H9 (cell line): ENCODE measurements at regions not wholly inside any gene's neighbourhood (a gene's known extent, or its start where the extent isn't known, plus 50 kb on each side); places are given as distances from the start of the nearest gene placed in this dataset.

Source experiments
- DNase-seq: peaks from one replicate; pipeline ENCODE4 v3.0.0-alpha.2; 2017
- H2AFZ ChIP-seq: one replicate; pipeline ENCODE4 v1.6.1; 2013; ENCODE audit warnings: mild to moderate bottlenecking, low read length, control low read depth, moderate library complexity
- H2AK5ac ChIP-seq: 2 replicates; pipeline ENCODE4 v1.6.1; 2013; ENCODE audit warnings: low read length, control low read depth, mixed read lengths; ENCODE audit not compliant: insufficient read length
- H2BK120ac ChIP-seq: one replicate; pipeline ENCODE4 v1.6.1; 2013; ENCODE audit warnings: low read depth, mild to moderate bottlenecking, low read length, control low read depth, inconsistent platforms; ENCODE audit not compliant: poor library complexity, severe bottlenecking
- H2BK12ac ChIP-seq: 2 replicates; pipeline ENCODE4 v1.6.1; 2013; ENCODE audit warnings: low read length, control low read depth, mixed read lengths, low read depth; ENCODE audit not compliant: insufficient read length
- H2BK15ac ChIP-seq: 2 replicates; pipeline ENCODE4 v1.6.1; 2013; ENCODE audit warnings: low read depth, low read length, control low read depth
- H2BK20ac ChIP-seq: one replicate; pipeline ENCODE4 v1.6.1; 2013; ENCODE audit warnings: low read depth, mild to moderate bottlenecking, low read length, control low read depth, inconsistent platforms; ENCODE audit not compliant: poor library complexity, severe bottlenecking
- H2BK5ac ChIP-seq: 2 replicates; pipeline ENCODE4 v1.6.1; 2013; ENCODE audit warnings: low read length, control low read depth, mixed read lengths; ENCODE audit not compliant: insufficient read length
- H3K14ac ChIP-seq: 2 replicates; pipeline ENCODE4 v1.6.1; 2013; ENCODE audit warnings: low read length, control low read depth; ENCODE audit not compliant: insufficient read depth
- H3K18ac ChIP-seq: 2 replicates; pipeline ENCODE4 v1.6.1; 2013; ENCODE audit warnings: low read depth, mild to moderate bottlenecking, mixed read lengths, low read length, control low read depth; ENCODE audit not compliant: insufficient read length
- H3K23ac ChIP-seq: 2 replicates; pipeline ENCODE4 v1.6.1; 2013; ENCODE audit warnings: low read length, control low read depth, mixed read lengths, low read depth; ENCODE audit not compliant: insufficient read length
- H3K23me2 ChIP-seq: 2 replicates; pipeline ENCODE4 v1.6.1; 2013; ENCODE audit warnings: low read depth, mild to moderate bottlenecking, mixed read lengths, low read length, control low read depth; ENCODE audit not compliant: insufficient read length, poor library complexity, severe bottlenecking
- H3K27ac ChIP-seq: 2 replicates; pipeline ENCODE4 v1.5.1; 2013; ENCODE audit warnings: low read length, control low read depth, mixed read lengths, low read depth; ENCODE audit not compliant: insufficient read length
- H3K27me3 ChIP-seq: 2 replicates; pipeline ENCODE4 v1.6.1; 2013; ENCODE audit warnings: low read length, control low read depth, inconsistent platforms; ENCODE audit not compliant: insufficient read depth
- H3K4ac ChIP-seq: 2 replicates; pipeline ENCODE4 v1.6.1; 2013; ENCODE audit warnings: low read depth, mild to moderate bottlenecking, control low read depth, inconsistent platforms, low read length, moderate library complexity
- H3K4me1 ChIP-seq: 2 replicates; pipeline ENCODE4 v1.6.1; 2013; ENCODE audit warnings: low read length, control low read depth, inconsistent platforms; ENCODE audit not compliant: insufficient read depth
- H3K4me2 ChIP-seq: 2 replicates; pipeline ENCODE4 v1.6.1; 2013; ENCODE audit warnings: low read length, control low read depth, mixed read lengths; ENCODE audit not compliant: insufficient read length, insufficient read depth
- H3K56ac ChIP-seq: 2 replicates; pipeline ENCODE4 v1.6.1; 2013; ENCODE audit warnings: low read depth, mild to moderate bottlenecking, mixed read lengths, low read length, control low read depth; ENCODE audit not compliant: insufficient read length
- H3K79me1 ChIP-seq: 2 replicates; pipeline ENCODE4 v1.6.1; 2013; ENCODE audit warnings: low read depth, mild to moderate bottlenecking, moderate library complexity, low read length, control low read depth, inconsistent platforms; ENCODE audit not compliant: insufficient read depth, poor library complexity, severe bottlenecking
- H3K79me2 ChIP-seq: 2 replicates; pipeline ENCODE4 v1.6.1; 2013; ENCODE audit warnings: low read length, control low read depth, inconsistent platforms; ENCODE audit not compliant: insufficient read depth
- H3K9ac ChIP-seq: 2 replicates; pipeline ENCODE4 v1.6.1; 2013; ENCODE audit warnings: low read length, control low read depth, mixed read lengths; ENCODE audit not compliant: insufficient read length; ENCODE audit errors: extremely low read depth
- H3K9me3 ChIP-seq: one replicate; pipeline ENCODE4 v1.6.1; 2013; ENCODE audit warnings: low read depth, low read length, inconsistent platforms; ENCODE audit not compliant: control insufficient read depth
- H3T11ph ChIP-seq: one replicate; pipeline ENCODE4 v1.6.1; 2013; ENCODE audit warnings: mild to moderate bottlenecking, low read length, control low read depth, inconsistent platforms
- H4K20me1 ChIP-seq: one replicate; pipeline ENCODE4 v1.6.1; 2013; ENCODE audit not compliant: control insufficient read depth, insufficient read length, insufficient read depth
- H4K5ac ChIP-seq: 2 replicates; pipeline ENCODE4 v1.6.1; 2013; ENCODE audit warnings: low read depth, mild to moderate bottlenecking, mixed read lengths, low read length, control low read depth; ENCODE audit not compliant: insufficient read length
- H4K8ac ChIP-seq: replicated peaks from 2 replicates; pipeline ENCODE4 v1.6.1; 2013; ENCODE audit warnings: low read length, control low read depth, mixed read lengths, low read depth; ENCODE audit not compliant: insufficient read length
- H4K91ac ChIP-seq: 2 replicates; pipeline ENCODE4 v1.6.1; 2013; ENCODE audit warnings: low read depth, mild to moderate bottlenecking, moderate library complexity, mixed read lengths, low read length, control low read depth; ENCODE audit not compliant: insufficient read length
- H3K27ac Mint-ChIP-seq, 3 experiments: 2 replicates in 2 of 3; 3 replicates in 1 of 3; pipeline ENCODE4 v1.8.0; 2020 to 2021; ENCODE audit warnings: mixed read lengths in 3 of 3, mild to moderate bottlenecking in 1 of 3, moderate library complexity in 1 of 3
- H3K27me3 Mint-ChIP-seq: 2 replicates; pipeline ENCODE4 v1.8.0; 2021; ENCODE audit warnings: low read depth, mild to moderate bottlenecking, moderate library complexity, mixed read lengths
- H3K36me3 Mint-ChIP-seq, 3 experiments: 2 replicates in 2 of 3; 3 replicates in 1 of 3; pipeline ENCODE4 v1.8.0; 2020 to 2021; ENCODE audit warnings: low read depth in 3 of 3, mixed read lengths in 3 of 3; ENCODE audit not compliant: insufficient read depth in 1 of 3
- H3K4me1 Mint-ChIP-seq, 2 experiments: 2 replicates each; pipeline ENCODE4 v1.8.0; 2020; ENCODE audit warnings: mixed read lengths in 2 of 2
- H3K4me3 Mint-ChIP-seq, 2 experiments: 2 replicates in 1 of 2; 3 replicates in 1 of 2; pipeline ENCODE4 v1.8.0; 2020 to 2021; ENCODE audit warnings: mild to moderate bottlenecking in 2 of 2, mixed read lengths in 2 of 2, moderate library complexity in 1 of 2
- H3K9me3 Mint-ChIP-seq, 2 experiments: 2 replicates in 1 of 2; 3 replicates in 1 of 2; pipeline ENCODE4 v1.8.0; 2020; ENCODE audit warnings: mild to moderate bottlenecking in 2 of 2, mixed read lengths in 2 of 2, moderate library complexity in 1 of 2
- WGBS: extraction: QIAGEN DNeasy Blood & Tissue Kit; methylation state at CpG from one replicate; pipeline ENCODE4 v1.1.7; 2013; ENCODE audit warnings: missing lambda C conversion rate, low lambda C conversion rate, mixed read lengths; ENCODE audit not compliant: insufficient read length; ENCODE audit errors: extremely low coverage; 5-methylcytosine and 5-hydroxymethylcytosine counted together
- TF ChIP-seq, protein P1 (sequence below): fragments of 200-600 bp; sonication (generic); conservative IDR thresholded peaks from 3 replicates; pipeline ENCODE4 v1.8.0; 2021; ENCODE audit warnings: antibody characterized with exemption, mild to moderate bottlenecking

DNA sequence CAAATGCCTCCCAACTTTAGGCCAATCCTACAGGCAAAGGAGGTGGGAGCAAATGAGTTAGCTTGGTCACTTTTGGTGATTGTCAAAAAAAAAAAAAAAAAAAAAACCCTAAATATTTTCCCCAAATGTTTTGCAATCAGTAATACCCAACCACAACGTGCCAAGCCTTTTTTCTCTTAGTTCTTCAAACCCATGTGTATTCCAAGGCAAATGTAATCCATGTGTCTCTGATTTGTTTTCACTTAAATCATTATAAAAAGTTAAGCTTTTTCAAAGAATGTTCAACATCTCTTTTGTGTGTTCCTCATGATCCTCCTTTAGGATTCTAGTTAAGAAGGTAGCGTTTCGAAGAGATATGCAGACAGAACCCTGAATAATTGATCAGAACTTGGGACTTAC, 328.4 kb downstream of the PAPSS1 start:
- H4K20me1 ChIP-seq, result no peaks in the 10 kb centered on the region
- H3K4me2 ChIP-seq, result no peak overlapping the region
- no peak overlapping the region for H3K56ac ChIP-seq
- H2BK15ac ChIP-seq, result no peak overlapping the region
- H3K4ac ChIP-seq, result no peak overlapping the region
- H3K4me1 Mint-ChIP-seq, result peaks cover 13 to 14% of the 10 kb centered on the region in 2 experiments
- H3K36me3 Mint-ChIP-seq, result peaks cover 0 to 2% (median 0%) of the 10 kb centered on the region in 3 experiments; a peak in 1 of 7 replicates
- TF ChIP-seq, protein P1, sequence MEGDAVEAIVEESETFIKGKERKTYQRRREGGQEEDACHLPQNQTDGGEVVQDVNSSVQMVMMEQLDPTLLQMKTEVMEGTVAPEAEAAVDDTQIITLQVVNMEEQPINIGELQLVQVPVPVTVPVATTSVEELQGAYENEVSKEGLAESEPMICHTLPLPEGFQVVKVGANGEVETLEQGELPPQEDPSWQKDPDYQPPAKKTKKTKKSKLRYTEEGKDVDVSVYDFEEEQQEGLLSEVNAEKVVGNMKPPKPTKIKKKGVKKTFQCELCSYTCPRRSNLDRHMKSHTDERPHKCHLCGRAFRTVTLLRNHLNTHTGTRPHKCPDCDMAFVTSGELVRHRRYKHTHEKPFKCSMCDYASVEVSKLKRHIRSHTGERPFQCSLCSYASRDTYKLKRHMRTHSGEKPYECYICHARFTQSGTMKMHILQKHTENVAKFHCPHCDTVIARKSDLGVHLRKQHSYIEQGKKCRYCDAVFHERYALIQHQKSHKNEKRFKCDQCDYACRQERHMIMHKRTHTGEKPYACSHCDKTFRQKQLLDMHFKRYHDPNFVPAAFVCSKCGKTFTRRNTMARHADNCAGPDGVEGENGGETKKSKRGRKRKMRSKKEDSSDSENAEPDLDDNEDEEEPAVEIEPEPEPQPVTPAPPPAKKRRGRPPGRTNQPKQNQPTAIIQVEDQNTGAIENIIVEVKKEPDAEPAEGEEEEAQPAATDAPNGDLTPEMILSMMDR, result no peak
- H3K27me3 ChIP-seq, result no peaks in the 10 kb centered on the region
- no peak overlapping the region for H2AK5ac ChIP-seq
- no peaks in the 10 kb centered on the region for H3K9me3 ChIP-seq
- WGBS, result no CpG with 5 or more reads among the region's 3 CpGs
- H3K27ac Mint-ChIP-seq, result no peak overlapping the region
- DNase-seq, result no peak
- no peak overlapping the region for H4K8ac ChIP-seq
- H3K14ac ChIP-seq, result no peak overlapping the region
- H3K27me3 Mint-ChIP-seq, result no peaks in the 10 kb centered on the region
- H2AFZ ChIP-seq, result no peak overlapping the region
- H2BK5ac ChIP-seq, result no peak overlapping the region
- H4K91ac ChIP-seq, result no peak overlapping the region
- H3K9ac ChIP-seq, result no peak overlapping the region
- no peak overlapping the region for H3K18ac ChIP-seq
- no peaks in the 10 kb centered on the region for H3K23me2 ChIP-seq
- no peak overlapping the region for H2BK12ac ChIP-seq
- H3T11ph ChIP-seq, result no peak overlapping the region
- no peak overlapping the region for H3K4me3 Mint-ChIP-seq
- H3K4me1 ChIP-seq, result no peaks in the 10 kb centered on the region
- H2BK120ac ChIP-seq, result no peak overlapping the region
- no peak overlapping the region for H4K5ac ChIP-seq
- H3K79me1 ChIP-seq, result no peaks in the 10 kb centered on the region
- no peak overlapping the region for H3K27ac ChIP-seq
- no peak overlapping the region for H2BK20ac ChIP-seq
- H3K23ac ChIP-seq, result no peak overlapping the region
- H3K9me3 Mint-ChIP-seq, result peaks cover 0 to 3% of the 10 kb centered on the region in 2 experiments; a peak in 3 of 5 replicates
- no peaks in the 10 kb centered on the region for H3K79me2 ChIP-seq
